OCI-LY3 (cell line): ENCODE measurements at regions not wholly inside any gene's neighbourhood (a gene's known extent, or its start where the extent isn't known, plus 50 kb on each side); places are given as distances from the start of the nearest gene placed in this dataset.

ENCODE experiments used
- H2AFZ ChIP-seq: fragments of 200-600, 300-600 bp; shearing (Covaris generic); 2 replicates; pipeline ENCODE4 v1.6.0; 2014; ENCODE audit warnings: antibody characterized with exemption, low read depth, low read length
- H3K27ac ChIP-seq: fragments of 200-600, 300-600 bp; sonication (generic); 2 replicates; pipeline ENCODE4 v1.5.1; 2014; ENCODE audit warnings: mild to moderate bottlenecking, low read length, moderate library complexity, mixed read lengths
- H3K27me3 ChIP-seq: fragments of 200-600, 300-600 bp; sonication (generic); 2 replicates; pipeline ENCODE4 v1.6.1; 2014; ENCODE audit warnings: low read depth, low read length, mixed read lengths
- H3K36me3 ChIP-seq: fragments of 200-600, 300-600 bp; sonication (generic); replicated peaks from 2 replicates; pipeline ENCODE3; 2014; ENCODE audit warnings: low read depth, low read length, mixed read lengths
- H3K4me1 ChIP-seq: fragments of 300-600, 200-600 bp; sonication (generic); 2 replicates; pipeline ENCODE4 v1.6.1; 2014; ENCODE audit warnings: low read length, mixed read lengths
- H3K4me2 ChIP-seq: fragments of 200-600, 300-600 bp; sonication (generic); 2 replicates; pipeline ENCODE4 v1.6.1; 2014; ENCODE audit warnings: low read length, mixed read lengths
- H3K4me3 ChIP-seq: fragments of 300-600, 200-600 bp; sonication (generic); 2 replicates; pipeline ENCODE4 v1.5.1; 2014; ENCODE audit warnings: antibody characterized with exemption, mild to moderate bottlenecking, low read length, moderate library complexity
- H3K79me2 ChIP-seq: fragments of 300-600, 200-600 bp; shearing (Covaris generic); 2 replicates; pipeline ENCODE4 v1.6.1; 2014; ENCODE audit warnings: mild to moderate bottlenecking, low read length, mixed read lengths
- H3K9ac ChIP-seq: fragments of 300-600, 200-600 bp; shearing (Covaris generic); 2 replicates; pipeline ENCODE4 v1.6.0; 2014; ENCODE audit warnings: mild to moderate bottlenecking, low read length, moderate library complexity
- H3K9me3 ChIP-seq: fragments of 200-600, 300-600 bp; shearing (Covaris generic); 2 replicates; pipeline ENCODE4 v1.6.1; 2014; ENCODE audit warnings: low read length, mixed read lengths; ENCODE audit not compliant: insufficient read depth
- H4K20me1 ChIP-seq: fragments of 200-600, 300-600 bp; sonication (generic); 2 replicates; pipeline ENCODE4 v1.6.1; 2016; ENCODE audit warnings: low read length, mixed read lengths; ENCODE audit not compliant: insufficient read depth
- EZH2phosphoT487 ChIP-seq: fragments of 200-600 bp; shearing (Covaris generic); IDR thresholded peaks from 2 replicates; pipeline ENCODE4 v1.6.1; 2018; ENCODE audit warnings: antibody characterized with exemption, mixed run types, low read depth
- TF ChIP-seq, protein P1 (sequence below): fragments of 200-600, 300-600 bp; sonication (generic); IDR thresholded peaks from 2 replicates; pipeline ENCODE4 v1.5.1; 2014; ENCODE audit warnings: antibody characterized with exemption, low read length, low read depth

DNA sequence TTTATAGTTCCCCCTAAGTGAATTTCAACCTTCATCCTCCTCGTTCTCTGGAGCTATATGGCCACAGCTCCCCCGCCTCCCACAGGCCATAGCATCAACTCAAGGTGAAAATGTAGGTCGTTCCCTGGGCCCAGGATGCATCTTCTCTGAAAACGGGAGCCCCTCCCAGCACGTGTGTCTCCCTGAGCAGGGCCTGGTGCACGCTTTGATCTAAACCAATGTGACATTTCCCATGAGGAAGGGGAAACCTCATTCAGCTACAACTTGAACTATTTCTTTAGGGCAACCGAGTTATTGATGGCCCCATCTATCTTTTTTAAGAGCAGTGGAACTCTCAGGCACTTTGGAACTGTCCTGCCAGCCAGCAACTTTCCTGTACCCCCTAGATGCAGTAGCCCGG lies 57.8 kb upstream of the BACE2 start:
- H4K20me1 ChIP-seq: no peaks in the 10 kb centered on the region
- no peak overlapping the region for H3K4me3 ChIP-seq
- no peak overlapping the region for H3K4me2 ChIP-seq
- H3K4me1 ChIP-seq: no peaks in the 10 kb centered on the region
- no peak overlapping the region for H3K27ac ChIP-seq
- no peaks in the 10 kb centered on the region for H3K79me2 ChIP-seq
- no peak overlapping the region for H3K9ac ChIP-seq
- H2AFZ ChIP-seq: no peak overlapping the region
- no peaks in the 10 kb centered on the region for H3K27me3 ChIP-seq
- H3K9me3 ChIP-seq: no peaks in the 10 kb centered on the region
- H3K36me3 ChIP-seq: no peaks in the 10 kb centered on the region
- TF ChIP-seq EZH2phosphoT487: no peak
- TF ChIP-seq, protein P1, sequence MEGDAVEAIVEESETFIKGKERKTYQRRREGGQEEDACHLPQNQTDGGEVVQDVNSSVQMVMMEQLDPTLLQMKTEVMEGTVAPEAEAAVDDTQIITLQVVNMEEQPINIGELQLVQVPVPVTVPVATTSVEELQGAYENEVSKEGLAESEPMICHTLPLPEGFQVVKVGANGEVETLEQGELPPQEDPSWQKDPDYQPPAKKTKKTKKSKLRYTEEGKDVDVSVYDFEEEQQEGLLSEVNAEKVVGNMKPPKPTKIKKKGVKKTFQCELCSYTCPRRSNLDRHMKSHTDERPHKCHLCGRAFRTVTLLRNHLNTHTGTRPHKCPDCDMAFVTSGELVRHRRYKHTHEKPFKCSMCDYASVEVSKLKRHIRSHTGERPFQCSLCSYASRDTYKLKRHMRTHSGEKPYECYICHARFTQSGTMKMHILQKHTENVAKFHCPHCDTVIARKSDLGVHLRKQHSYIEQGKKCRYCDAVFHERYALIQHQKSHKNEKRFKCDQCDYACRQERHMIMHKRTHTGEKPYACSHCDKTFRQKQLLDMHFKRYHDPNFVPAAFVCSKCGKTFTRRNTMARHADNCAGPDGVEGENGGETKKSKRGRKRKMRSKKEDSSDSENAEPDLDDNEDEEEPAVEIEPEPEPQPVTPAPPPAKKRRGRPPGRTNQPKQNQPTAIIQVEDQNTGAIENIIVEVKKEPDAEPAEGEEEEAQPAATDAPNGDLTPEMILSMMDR: no peak

- no peak overlapping the region for H3K27ac ChIP-seq
- no peak overlapping the region for H3K4me2 ChIP-seq
- no peaks in the 10 kb centered on the region for H4K20me1 ChIP-seq
- no peaks in the 10 kb centered on the region for H3K9me3 ChIP-seq
- H3K9ac ChIP-seq: no peak overlapping the region
- no peak overlapping the region for H2AFZ ChIP-seq
- H3K79me2 ChIP-seq: no peaks in the 10 kb centered on the region
- H3K4me3 ChIP-seq: no peak overlapping the region
- H3K27me3 ChIP-seq: no peaks in the 10 kb centered on the region
- no peaks in the 10 kb centered on the region for H3K36me3 ChIP-seq
- TF ChIP-seq, protein P1: no peak
- no peak for TF ChIP-seq EZH2phosphoT487
- no peaks in the 10 kb centered on the region for H3K4me1 ChIP-seq
Measured at GRCh38 chr21:41110664-41111063, 57.3 kb upstream of the BACE2 start.

DNA sequence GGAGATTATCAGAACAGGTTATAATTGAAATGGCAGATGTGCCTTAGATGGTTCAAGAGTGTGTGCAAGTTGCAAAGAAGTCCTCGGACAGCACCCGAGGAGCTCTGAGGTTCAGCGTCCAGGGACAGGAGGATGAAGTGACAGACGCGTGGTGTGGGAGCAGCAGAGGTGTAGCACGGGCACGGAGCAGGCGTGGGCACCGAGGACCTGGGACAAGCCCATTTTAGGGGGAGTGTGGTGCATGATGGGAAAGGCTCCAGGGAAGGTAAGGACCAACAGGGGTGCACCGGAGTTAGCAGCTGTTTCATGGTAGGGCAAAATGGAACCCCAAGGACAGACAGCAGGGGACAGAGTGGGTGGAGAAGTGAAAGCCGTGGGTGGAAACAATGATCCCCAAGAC lies 56.3 kb upstream of the BACE2 start:
- Histone ChIP-seq H2AFZ (no peak overlapping the region), H3K9me3 (no peaks in the 10 kb centered on the region), H3K79me2 (no peaks in the 10 kb centered on the region), H3K27me3 (no peaks in the 10 kb centered on the region), H3K27ac (no peak overlapping the region), H4K20me1 (no peaks in the 10 kb centered on the region), H3K36me3 (no peaks in the 10 kb centered on the region), H3K4me1 (no peaks in the 10 kb centered on the region), H3K9ac (no peak overlapping the region), H3K4me2 (no peak overlapping the region), H3K4me3 (no peak overlapping the region)
- TF ChIP-seq, protein P1: no peak
- no peak for TF ChIP-seq EZH2phosphoT487

DNA sequence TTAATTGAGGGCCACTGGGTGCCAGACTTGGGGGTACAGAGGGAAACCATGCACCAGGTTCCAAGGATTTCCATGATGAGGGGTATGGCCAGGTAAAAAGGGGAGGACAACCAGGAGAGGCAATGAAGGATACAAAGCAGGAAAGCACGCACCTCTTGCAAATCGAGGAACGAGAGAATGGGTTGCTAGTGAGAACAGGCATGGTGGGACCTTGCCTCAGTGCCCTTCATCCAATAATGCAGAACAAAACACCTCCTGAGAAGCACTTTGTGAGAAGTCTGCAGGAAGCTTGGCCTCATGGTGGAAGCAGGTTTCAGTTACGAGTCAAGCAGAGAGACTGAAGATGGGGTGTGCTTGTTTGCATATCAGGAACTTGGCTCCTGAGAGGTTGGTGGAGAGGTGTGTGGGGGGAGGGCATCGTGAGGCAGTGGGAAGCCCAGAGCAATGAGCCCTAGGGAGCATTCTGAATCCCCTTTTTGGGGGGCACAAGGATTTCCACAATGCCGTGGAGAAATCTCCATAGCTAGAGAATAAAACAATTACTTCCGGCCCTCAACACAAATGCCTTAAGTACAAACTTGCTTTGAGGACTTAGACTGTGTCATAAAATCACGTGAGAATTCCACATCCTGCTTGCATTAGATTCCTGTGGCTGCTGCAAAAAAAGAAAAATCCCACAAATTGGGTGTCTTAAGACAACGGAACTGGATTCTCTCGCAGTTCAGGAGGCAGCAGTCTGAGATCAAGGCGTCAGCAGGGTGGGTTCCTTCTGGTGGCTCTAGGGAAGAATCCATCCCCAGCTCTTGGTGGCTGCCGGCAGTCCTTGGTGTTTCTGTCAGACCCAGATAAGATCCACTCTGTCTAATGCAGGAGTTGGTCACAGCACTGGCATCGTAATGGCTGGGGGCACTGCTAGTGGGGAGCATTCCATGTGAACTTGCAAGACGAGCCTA lies 54.9 kb upstream of the BACE2 start:
- no peaks in the 10 kb centered on the region for H3K36me3 ChIP-seq
- no peaks in the 10 kb centered on the region for H3K79me2 ChIP-seq
- TF ChIP-seq EZH2phosphoT487: no peak
- TF ChIP-seq, protein P1: no peak
- no peaks in the 10 kb centered on the region for H4K20me1 ChIP-seq
- H3K4me1 ChIP-seq: no peaks in the 10 kb centered on the region
- no peak overlapping the region for H3K4me3 ChIP-seq
- no peaks in the 10 kb centered on the region for H3K9me3 ChIP-seq
- peak overlapping the region; percentile 22; the same call in 1 of the 2 replicates for H3K4me2 ChIP-seq
- no peaks in the 10 kb centered on the region for H3K27me3 ChIP-seq
- H3K27ac ChIP-seq: no peak overlapping the region
- H2AFZ ChIP-seq: no peak overlapping the region
- H3K9ac ChIP-seq: no peak overlapping the region
